ENCODE measurements at regions not wholly inside any gene's neighbourhood (a gene's known extent, or its start where the extent isn't known, plus 50 kb on each side); places are given as distances from the start of the nearest gene placed in this dataset.
A peak's percentile ranks its signal among the peaks of the same experiment; 100 is the strongest.
"Not testable (repeated sequence)": the region's sequence is repeated elsewhere in the genome, so short reads cannot be mapped to it uniquely, and the experiment has no call there.

- Histone ChIP-seq H3K4me1 (no peaks in the 10 kb centered on the region), H3K9me3 (no peaks in the 10 kb centered on the region), H3K4me3 (no peak overlapping the region), H3K27me3 (no peaks in the 10 kb centered on the region), H3K27ac (no peak overlapping the region), H3K36me3 (no peaks in the 10 kb centered on the region)
- no peak for DNase-seq
- TF ChIP-seq, protein P1, sequence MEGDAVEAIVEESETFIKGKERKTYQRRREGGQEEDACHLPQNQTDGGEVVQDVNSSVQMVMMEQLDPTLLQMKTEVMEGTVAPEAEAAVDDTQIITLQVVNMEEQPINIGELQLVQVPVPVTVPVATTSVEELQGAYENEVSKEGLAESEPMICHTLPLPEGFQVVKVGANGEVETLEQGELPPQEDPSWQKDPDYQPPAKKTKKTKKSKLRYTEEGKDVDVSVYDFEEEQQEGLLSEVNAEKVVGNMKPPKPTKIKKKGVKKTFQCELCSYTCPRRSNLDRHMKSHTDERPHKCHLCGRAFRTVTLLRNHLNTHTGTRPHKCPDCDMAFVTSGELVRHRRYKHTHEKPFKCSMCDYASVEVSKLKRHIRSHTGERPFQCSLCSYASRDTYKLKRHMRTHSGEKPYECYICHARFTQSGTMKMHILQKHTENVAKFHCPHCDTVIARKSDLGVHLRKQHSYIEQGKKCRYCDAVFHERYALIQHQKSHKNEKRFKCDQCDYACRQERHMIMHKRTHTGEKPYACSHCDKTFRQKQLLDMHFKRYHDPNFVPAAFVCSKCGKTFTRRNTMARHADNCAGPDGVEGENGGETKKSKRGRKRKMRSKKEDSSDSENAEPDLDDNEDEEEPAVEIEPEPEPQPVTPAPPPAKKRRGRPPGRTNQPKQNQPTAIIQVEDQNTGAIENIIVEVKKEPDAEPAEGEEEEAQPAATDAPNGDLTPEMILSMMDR (IDR thresholded peaks at IDR 0.05): no peak
- TF ChIP-seq POLR2A (IDR thresholded peaks at IDR 0.05): no peak
These were observed 94.5 kb downstream of the RFPL4B start for GRCh38 chr6:112441607-112442006.

GRCh38 chr6:112443179-112444065 is 96.3 kb downstream of the RFPL4B start:
- Histone ChIP-seq H3K27me3 (no peaks in the 10 kb centered on the region), H3K9me3 (no peaks in the 10 kb centered on the region), H3K27ac (no peak overlapping the region), H3K4me1 (no peaks in the 10 kb centered on the region), H3K4me3 (no peak overlapping the region), H3K36me3 (no peaks in the 10 kb centered on the region)
- peak in 1 of 3 donors; percentile 50 for DNase-seq
- no peak for TF ChIP-seq POLR2A (IDR thresholded peaks at IDR 0.05)
- TF ChIP-seq, protein P1 (IDR thresholded peaks at IDR 0.05): no peak

GRCh38 chr6:112448786-112449185 is 101.7 kb downstream of the RFPL4B start:
- not testable (repeated sequence) for H3K36me3 ChIP-seq, H3K4me3 ChIP-seq, H3K27me3 ChIP-seq, DNase-seq, H3K27ac ChIP-seq, H3K4me1 ChIP-seq, H3K9me3 ChIP-seq

GRCh38 chr6:112450663-112451062 is 103.5 kb downstream of the RFPL4B start:
- Histone ChIP-seq H3K4me3 (no peak overlapping the region), H3K27me3 (no peaks in the 10 kb centered on the region), H3K9me3 (no peaks in the 10 kb centered on the region), H3K27ac (no peak overlapping the region), H3K4me1 (no peaks in the 10 kb centered on the region), H3K36me3 (no peaks in the 10 kb centered on the region)
- no peak for DNase-seq
- TF ChIP-seq, protein P1 (IDR thresholded peaks at IDR 0.05): no peak

- no peaks in the 10 kb centered on the region for H3K36me3 ChIP-seq
- DNase-seq: no peak
- H3K4me3 ChIP-seq: no peak overlapping the region
- no peak overlapping the region for H3K27ac ChIP-seq
- no peaks in the 10 kb centered on the region for H3K9me3 ChIP-seq
- TF ChIP-seq, protein P1 (IDR thresholded peaks at IDR 0.05): no peak
- TF ChIP-seq POLR2A (IDR thresholded peaks at IDR 0.05): no peak
- H3K4me1 ChIP-seq: no peaks in the 10 kb centered on the region
- H3K27me3 ChIP-seq: no peaks in the 10 kb centered on the region
These were observed 110.8 kb downstream of the RFPL4B start for GRCh38 chr6:112457886-112458285.

- H3K9me3 ChIP-seq: no peaks in the 10 kb centered on the region
- H3K4me1 ChIP-seq: no peaks in the 10 kb centered on the region
- H3K27me3 ChIP-seq: no peaks in the 10 kb centered on the region
- no peaks in the 10 kb centered on the region for H3K36me3 ChIP-seq
- H3K27ac ChIP-seq: no peak overlapping the region
- TF ChIP-seq, protein P1 (IDR thresholded peaks at IDR 0.05): no peak
- TF ChIP-seq POLR2A (IDR thresholded peaks at IDR 0.05): no peak
- DNase-seq: no peak
- no peak overlapping the region for H3K4me3 ChIP-seq
These were observed 112.7 kb downstream of the RFPL4B start for GRCh38 chr6:112459758-112460304.
